GM18498 (cell line): ENCODE measurements at regions not wholly inside any gene's neighbourhood (a gene's known extent, or its start where the extent isn't known, plus 50 kb on each side); places are given as distances from the start of the nearest gene placed in this dataset.

Experiments used
- ATAC-seq: cut with Tn5 transposase; IDR thresholded peaks from one replicate; pipeline ENCODE4 v1.9.1; 2021; ENCODE audit warnings: mild to moderate bottlenecking, moderate library complexity; ENCODE audit not compliant: unreplicated experiment

DNA sequence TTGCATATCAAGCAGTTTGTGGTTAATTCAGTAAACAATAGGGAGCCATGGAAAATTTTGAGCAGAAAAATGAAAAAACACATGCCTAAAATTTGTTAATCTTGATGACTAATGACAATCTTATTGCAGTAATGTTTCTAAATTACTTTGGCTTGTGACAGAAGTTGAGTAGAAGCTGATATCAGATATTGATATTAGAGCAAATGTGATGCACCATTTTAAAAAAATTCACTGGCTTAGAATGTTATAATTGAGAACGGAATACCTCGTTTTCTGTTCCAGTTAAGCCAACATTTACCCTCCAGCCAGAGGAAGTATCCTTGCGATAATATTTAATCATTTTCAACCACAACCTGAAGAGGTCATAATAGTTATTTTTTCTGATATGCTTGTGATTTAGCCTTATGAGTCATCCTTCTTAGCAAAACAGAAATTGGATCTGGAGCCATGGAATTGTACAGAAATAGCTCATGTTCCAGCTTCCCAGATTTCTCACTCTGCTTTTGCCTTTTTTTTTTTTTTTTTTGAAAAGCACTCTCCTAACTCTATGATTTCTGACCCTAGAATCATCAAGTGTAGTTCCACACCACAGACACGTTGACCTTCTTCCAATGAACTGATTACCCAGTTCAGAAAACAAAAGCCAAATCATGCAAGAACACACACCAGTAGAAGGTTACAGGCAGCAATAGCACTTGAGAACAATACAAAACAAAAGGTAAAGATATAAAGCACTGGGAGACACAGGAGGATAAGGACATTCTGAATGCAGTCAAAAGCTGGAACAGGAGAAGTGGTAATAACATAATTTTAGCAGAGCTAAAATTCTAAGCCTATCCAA is 96.8 kb upstream of the PHYHIPL start:
- ATAC-seq, result no peak

DNA sequence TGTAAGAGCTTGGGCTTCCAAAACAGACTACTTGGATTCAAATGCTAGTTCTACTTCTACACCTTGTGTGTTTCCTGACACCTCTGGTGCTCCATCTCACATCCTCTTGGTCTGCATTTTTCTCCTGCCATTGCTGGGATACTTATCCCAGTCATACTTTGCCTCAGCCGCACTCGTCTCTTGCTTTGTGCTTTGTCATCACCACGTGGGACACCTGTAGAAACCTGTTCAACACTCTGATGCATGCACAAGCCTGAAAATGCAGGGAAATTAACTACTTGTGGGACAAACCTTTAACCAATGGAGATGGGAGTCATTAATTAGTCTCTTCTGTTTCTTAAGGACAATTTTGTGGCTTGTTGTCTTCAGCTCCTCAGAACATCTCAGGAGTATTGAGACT is 94.2 kb upstream of the PHYHIPL start:
- no peak for ATAC-seq

- ATAC-seq, result no peak
Measured at GRCh38 chr10:59085054-59085453, 91.4 kb upstream of the PHYHIPL start.

DNA sequence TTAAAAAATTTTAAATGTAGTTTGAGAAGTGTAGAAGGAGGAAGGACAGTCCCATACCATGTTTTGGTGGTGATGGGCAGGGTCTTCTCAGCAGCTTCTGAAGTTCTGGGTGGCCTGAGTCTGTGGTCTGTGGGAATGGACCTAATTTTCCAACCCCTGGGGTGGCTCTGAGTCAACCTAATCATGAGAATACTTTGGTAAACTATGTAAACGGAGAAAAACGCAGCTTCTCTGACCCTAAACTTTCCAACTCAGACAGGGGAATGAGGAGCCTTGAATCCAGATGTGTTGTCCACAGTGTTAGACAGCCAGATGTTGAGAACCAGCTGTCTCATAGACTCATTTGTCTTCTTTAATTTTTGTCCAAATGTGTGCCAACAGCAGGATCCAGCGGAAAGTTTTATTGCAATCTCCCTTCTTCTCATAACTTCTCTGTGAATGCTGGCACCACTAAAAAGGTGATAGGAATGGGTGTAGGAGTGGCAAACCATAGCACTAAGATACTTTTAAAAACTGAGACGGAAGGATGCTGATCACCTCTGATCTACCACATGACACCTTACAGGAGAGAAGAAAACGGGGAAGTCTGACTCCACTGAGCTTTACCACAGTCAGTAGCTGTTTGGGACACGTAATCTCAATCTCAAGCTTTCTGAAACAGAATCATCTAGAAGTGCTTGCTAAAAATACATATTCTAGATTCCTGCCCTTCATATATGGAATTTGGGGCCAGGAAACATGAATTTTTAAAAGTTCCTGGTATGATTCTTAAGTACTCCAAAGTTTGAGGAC is 90.5 kb upstream of the PHYHIPL start:
- ATAC-seq, result no peak

GRCh38 chr10:59087486-59087885 is 89.0 kb upstream of the PHYHIPL start:
- ATAC-seq, result no peak

DNA sequence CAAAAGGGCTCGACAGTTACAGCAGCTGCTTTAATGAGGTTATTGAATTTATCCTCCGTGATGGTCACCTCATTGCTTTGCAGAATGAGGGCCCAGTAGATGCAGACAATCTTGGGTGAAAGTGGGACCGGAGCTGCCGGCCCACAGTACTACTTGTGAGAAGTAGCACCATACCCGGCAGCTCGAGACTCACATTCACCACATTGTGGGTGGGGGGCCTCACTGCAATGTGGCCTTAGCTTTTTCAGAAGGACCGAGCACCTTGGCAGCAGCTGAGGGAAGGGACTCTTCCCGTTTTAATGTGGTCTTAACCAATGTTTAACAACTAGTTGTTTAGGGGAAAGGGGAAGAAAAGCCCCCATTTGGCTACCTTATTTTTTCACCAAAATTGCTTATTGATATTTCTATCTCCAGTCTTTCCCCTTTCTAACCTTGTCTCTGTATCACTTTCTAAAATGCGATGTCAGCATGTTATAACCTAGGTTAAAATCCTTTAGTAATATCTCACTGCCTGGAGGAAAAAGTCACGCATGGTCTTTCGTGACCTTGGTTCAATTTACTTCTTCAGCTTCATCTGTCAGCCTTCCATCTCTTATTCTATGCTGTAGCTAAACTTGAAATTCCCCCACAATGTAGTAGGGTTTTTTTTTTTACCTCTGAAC is 87.4 kb upstream of the PHYHIPL start:
- no peak for ATAC-seq

DNA sequence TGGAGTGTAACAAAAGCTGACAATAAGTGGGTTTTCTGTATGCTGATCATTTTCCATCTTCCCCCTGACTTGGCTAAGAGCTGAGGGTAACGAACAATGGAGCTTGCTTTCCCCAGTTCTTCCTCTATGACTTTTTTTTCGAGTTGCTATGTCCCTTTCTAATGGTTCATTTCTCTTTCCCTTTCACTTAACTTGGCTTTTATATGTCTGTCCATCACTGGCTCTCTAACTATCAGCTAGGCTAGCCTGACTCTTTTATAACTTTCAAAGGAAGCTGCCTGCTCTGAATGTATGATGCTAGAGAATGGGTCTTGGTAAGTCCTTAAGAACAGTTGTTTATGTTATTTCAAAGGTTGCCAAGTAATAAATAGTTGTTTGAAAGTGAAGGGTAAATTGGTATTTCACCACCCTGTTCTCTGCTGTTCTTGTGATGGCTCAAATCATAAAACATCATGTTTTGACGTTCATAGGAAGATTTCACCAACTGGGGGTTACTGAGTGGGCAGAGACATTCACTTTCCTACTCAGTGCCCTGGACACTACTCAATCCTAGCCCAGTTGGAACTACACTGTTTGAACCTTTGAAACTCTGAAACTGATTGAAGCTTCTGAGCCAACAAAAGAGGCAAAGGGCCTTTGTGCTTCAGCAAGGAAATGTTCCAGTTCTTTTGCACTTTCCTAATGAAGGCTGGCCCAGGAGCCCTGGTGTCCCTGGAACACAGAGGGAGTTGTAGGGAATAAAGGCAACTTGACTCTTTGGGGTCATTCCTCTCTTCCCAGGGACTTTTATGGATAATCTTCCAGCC is 85.4 kb upstream of the PHYHIPL start:
- ATAC-seq, result no peak

- ATAC-seq, result no peak
Measured at GRCh38 chr10:59093461-59093860, 83.0 kb upstream of the PHYHIPL start.

GRCh38 chr10:59096631-59097030 is 79.8 kb upstream of the PHYHIPL start:
- no peak for ATAC-seq

DNA sequence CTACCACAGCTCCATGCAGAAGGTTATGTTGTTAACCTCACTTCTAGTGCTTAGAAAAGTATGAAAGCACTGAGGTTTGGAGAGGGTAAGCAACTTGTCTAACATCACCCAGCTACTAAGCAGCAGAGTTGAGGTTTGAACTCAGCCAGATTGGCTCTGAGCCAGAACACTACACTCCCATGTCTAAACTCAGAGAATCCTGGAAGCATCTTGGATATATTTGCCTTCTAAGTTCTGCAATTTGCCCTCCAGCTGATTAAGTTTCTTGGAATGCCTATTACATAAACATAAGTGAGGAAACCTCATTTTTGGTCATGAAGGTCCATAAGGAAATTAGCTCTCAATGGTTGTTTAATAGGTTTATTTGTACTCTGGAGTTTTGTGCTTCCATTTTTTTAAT is 78.1 kb upstream of the PHYHIPL start:
- no peak for ATAC-seq

DNA sequence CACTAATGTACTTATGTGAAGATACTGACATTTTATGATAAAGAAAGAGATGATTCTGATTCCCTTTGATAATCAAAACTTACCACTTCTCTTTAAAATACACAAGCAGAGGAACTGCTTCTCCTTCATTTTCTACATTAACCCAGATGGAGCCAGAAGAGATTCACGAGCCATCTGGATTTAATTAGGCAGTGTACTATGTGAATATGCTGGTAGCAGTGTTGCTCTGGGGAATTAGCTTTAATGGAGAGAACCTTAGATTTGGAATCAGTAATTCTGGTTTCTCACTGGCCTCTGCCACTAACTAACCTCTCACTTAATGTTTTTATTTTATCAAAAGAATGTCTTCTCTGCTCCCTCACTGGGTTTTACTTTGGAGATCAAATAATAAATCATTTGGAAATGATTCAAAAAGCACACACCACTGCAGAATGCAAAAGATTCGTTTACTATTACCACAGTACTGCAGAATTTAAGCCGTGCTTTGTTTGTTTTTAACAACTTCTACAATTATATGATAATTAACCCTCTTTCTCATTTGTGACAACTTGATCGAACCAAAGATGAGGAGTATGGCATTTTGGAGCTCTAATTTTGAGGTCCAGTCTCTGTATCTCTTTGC is 77.5 kb upstream of the PHYHIPL start:
- ATAC-seq, result no peak

- ATAC-seq, result no peak
Measured at GRCh38 chr10:59099481-59099880, 77.0 kb upstream of the PHYHIPL start.

DNA sequence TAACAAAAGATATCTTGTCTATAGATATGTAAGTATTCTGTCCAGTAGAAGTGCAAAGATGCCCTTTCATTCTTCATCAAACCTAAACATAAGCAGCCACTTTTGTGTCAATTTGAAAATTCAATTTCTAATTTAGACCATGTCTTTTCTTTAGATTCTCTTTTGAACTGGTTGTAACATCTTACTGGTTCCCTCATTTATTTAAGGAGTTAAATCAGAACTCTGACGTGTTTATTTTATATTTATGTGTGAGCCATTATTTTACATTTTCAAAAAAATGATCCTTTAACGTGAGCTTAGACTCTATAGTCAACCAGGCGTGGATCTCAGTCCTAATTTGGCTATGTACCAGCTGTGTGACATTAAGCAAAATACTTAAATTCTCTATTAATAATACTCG is 74.0 kb upstream of the PHYHIPL start:
- no peak for ATAC-seq

- ATAC-seq, result no peak
Measured at GRCh38 chr10:59104186-59104585, 72.3 kb upstream of the PHYHIPL start.

DNA sequence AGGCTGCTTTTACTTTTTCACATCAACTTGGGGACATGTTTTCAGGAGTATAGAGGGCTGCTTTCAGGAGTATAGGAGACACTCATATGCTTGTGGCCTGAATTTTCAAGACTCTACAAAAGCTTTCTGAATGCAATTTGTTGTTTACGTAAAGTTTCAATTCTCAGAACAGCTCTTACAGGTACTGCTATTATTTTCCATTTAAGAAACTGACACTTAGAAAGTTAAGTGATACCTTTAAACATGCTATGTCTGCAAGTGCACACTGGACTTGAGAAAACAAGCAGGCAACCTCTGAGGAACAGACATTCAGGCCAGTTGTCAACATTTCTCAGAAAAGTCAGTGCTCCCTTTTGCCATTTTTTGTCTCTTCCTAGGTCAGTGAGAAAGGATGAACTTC is 70.0 kb upstream of the PHYHIPL start:
- no peak for ATAC-seq

DNA sequence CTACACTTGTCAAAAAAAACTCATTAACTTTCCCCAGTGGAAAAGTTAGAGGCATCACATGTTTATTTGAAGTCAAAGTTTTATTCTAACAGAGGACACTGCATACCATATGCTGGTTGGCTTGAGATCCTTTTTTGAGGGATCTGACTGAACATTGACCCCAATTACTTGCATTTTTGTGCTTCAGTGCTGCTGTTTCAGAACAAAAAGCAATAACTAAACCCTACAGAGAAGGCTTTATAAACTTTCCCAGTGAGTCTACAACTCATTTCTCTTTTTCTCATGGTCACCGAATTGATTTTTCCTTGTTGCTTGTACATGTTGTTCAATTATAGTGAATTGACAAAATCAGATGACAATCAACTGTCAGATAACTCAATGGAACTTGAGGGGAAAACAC is 69.3 kb upstream of the PHYHIPL start:
- ATAC-seq, result no peak

GRCh38 chr10:59108296-59108870 is 68.1 kb upstream of the PHYHIPL start:
- ATAC-seq, result no peak

- no peak for ATAC-seq
Measured at GRCh38 chr10:59108886-59109288, 67.6 kb upstream of the PHYHIPL start.

DNA sequence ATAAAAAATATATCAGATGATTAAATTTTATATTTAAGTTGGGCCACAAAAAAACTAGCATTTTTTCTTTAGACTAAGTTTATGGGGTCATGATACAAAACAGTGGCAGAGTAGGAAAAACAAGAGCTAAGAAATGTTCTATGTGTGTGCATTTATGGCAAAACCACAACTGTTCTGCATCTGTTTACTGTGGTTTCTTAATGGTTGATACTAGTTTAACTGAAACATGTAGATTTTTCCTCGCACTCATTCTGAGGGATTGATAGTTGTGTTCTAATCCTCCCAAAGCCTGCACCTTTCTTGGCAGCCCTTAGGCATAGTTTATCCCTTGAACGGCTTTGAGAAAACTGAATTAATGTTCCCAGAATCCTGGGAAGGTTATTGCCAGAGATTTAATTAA is 66.6 kb upstream of the PHYHIPL start:
- no peak for ATAC-seq

DNA sequence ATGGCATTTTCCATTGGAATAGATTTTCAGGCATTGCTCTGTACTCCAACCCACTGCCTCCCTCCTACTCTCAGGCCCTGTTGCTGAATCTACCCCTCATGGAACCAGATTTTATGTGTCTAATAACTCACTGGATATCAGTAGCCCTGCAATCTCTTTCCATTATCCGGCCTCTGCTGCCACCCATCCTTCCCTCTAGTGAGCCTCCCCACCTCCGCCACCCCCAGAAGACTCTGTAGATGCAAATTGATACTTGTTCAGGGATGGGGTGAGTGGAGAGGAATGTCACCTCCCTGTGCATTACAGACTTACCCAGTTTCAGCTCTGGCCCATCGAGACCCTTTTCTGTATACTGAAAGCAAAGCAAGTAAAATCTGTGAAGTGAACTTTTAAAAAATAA is 52.3 kb upstream of the PHYHIPL start:
- no peak for ATAC-seq
